ENCODE measurements at regions not wholly inside any gene's neighbourhood (a gene's known extent, or its start where the extent isn't known, plus 50 kb on each side); places are given as distances from the start of the nearest gene placed in this dataset.

DNA sequence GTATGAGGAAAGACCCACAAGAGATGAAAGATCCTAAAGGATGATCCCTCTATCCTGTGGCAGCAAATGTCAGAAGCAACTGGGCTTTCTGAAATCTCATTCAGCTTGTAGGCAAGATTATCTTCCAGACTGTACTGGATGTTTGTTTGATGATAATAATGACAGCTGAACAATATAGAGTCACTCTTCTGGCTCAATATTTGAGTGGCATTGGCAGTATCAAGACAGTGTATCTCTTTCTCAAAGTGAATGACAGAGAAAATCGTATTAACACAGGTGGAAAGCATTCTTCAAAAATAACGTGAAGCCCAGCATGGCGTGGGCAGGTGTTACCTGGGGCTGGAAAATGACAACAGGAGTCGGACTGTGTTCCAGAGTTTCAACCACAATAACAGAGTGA lies 114.5 kb downstream of the GPR37 start:
- no peaks in the 10 kb centered on the region for H3K9me3 ChIP-seq
- H3K4me1 ChIP-seq, result no peaks in the 10 kb centered on the region
- H3K36me3 ChIP-seq, result no peaks in the 10 kb centered on the region
- no peak overlapping the region for H3K27ac ChIP-seq
- TF ChIP-seq, protein P1, sequence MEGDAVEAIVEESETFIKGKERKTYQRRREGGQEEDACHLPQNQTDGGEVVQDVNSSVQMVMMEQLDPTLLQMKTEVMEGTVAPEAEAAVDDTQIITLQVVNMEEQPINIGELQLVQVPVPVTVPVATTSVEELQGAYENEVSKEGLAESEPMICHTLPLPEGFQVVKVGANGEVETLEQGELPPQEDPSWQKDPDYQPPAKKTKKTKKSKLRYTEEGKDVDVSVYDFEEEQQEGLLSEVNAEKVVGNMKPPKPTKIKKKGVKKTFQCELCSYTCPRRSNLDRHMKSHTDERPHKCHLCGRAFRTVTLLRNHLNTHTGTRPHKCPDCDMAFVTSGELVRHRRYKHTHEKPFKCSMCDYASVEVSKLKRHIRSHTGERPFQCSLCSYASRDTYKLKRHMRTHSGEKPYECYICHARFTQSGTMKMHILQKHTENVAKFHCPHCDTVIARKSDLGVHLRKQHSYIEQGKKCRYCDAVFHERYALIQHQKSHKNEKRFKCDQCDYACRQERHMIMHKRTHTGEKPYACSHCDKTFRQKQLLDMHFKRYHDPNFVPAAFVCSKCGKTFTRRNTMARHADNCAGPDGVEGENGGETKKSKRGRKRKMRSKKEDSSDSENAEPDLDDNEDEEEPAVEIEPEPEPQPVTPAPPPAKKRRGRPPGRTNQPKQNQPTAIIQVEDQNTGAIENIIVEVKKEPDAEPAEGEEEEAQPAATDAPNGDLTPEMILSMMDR (IDR thresholded peaks at IDR 0.05), result no peak
- DNase-seq, result no peak
- no peaks in the 10 kb centered on the region for H3K27me3 ChIP-seq
- intact Hi-C loops (cut with DNase I; ENCODE audit: low total_unique reads), result no loop called here
- no peak overlapping the region for H3K4me3 ChIP-seq

DNA sequence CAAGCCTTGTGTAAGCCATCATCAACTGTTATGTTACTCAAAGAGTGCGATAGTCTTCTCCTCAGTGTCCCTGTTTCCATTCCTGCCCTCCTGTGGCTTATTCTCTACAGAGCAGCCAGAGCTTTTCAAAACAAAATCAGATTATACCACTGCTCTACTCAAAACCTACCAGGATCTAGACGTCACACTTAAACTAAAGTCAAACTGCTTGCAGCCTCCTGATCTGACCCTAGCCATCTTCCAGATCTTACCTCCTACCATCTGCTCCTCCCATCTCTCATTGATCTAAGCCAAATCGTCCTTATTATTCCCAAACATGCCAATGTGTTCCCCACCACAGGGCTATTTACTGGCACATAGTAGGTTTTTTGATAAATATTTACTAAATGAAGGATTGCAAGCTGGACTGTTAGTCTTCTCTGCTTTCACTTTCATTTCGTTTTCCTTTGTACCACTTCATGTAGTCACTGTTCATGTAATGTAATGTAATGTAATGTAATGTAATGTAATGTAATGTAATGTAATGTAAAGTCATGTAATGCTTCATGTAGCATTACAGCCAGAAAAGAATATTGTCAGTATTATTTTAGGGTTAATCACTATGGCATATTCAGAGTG lies 116.1 kb downstream of the GPR37 start:
- Histone ChIP-seq H3K27ac (no peak overlapping the region), H3K4me3 (no peak overlapping the region), H3K4me1 (no peaks in the 10 kb centered on the region), H3K27me3 (no peaks in the 10 kb centered on the region), H3K36me3 (no peaks in the 10 kb centered on the region), H3K9me3 (no peaks in the 10 kb centered on the region)
- intact Hi-C loops (cut with DNase I; ENCODE audit: low total_unique reads), result no loop called here
- DNase-seq, result no peak
- TF ChIP-seq, protein P1 (IDR thresholded peaks at IDR 0.05), result no peak

DNA sequence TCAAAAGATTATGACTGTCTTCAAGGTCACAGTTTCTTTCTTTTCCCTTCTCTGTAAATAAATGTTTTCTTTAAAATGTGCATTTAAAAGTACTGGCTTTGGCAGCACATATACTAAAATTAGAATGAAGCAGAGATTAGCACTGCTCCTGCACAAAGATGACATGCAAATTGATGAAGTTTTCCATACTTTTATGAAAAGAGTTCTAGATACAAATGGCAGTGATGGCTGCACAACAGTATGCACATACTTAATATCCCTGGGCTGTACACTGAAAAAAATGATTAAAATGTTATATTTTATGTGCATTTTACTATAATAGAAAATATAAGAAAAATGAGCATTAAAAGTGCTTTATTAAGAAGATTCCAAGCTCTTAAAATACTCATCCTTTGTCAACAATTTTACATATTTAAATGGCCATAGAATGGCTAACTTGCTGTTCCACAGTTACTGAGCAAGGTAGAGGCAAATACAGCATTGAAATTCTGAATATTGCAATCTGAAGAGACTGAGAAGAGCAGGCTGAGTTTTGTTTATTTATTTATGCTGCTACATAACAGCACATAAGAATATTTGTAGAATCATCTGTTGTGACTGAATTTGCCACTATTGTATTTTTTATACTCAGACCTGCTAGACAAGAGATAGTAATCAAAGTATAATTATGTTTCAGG lies 117.8 kb downstream of the GPR37 start:
- H3K4me3 ChIP-seq, result no peak overlapping the region
- no peak for DNase-seq
- H3K9me3 ChIP-seq, result no peaks in the 10 kb centered on the region
- no peaks in the 10 kb centered on the region for H3K36me3 ChIP-seq
- intact Hi-C loops (cut with DNase I; ENCODE audit: low total_unique reads), result no loop called here
- H3K4me1 ChIP-seq, result no peaks in the 10 kb centered on the region
- TF ChIP-seq, protein P1 (IDR thresholded peaks at IDR 0.05), result no peak
- H3K27ac ChIP-seq, result no peak overlapping the region
- no peaks in the 10 kb centered on the region for H3K27me3 ChIP-seq

DNA sequence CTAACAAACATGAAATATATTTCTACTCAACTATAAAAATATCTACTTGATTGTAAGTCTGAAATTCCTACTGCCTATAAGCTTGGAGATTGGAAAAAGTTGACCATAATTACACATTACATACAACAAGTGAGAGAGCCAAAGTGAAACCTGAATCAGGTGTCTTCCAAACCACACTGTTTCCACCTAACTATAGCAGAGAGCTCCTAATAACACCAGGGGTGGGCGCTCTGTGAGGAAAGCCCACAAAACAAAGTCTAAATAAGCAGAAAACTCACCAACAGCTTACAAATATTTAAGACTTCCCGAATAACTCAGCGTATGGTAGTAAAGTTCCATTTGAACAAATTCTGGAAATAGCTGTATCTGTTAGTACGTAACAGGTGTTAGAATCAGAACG lies 119.9 kb downstream of the GPR37 start:
- H3K9me3 ChIP-seq, result no peaks in the 10 kb centered on the region
- no peaks in the 10 kb centered on the region for H3K36me3 ChIP-seq
- no peaks in the 10 kb centered on the region for H3K4me1 ChIP-seq
- DNase-seq, result no peak
- no peak overlapping the region for H3K27ac ChIP-seq
- no peaks in the 10 kb centered on the region for H3K27me3 ChIP-seq
- intact Hi-C loops (cut with DNase I; ENCODE audit: low total_unique reads), result no loop called here
- TF ChIP-seq, protein P1 (IDR thresholded peaks at IDR 0.05), result no peak
- no peak overlapping the region for H3K4me3 ChIP-seq

DNA sequence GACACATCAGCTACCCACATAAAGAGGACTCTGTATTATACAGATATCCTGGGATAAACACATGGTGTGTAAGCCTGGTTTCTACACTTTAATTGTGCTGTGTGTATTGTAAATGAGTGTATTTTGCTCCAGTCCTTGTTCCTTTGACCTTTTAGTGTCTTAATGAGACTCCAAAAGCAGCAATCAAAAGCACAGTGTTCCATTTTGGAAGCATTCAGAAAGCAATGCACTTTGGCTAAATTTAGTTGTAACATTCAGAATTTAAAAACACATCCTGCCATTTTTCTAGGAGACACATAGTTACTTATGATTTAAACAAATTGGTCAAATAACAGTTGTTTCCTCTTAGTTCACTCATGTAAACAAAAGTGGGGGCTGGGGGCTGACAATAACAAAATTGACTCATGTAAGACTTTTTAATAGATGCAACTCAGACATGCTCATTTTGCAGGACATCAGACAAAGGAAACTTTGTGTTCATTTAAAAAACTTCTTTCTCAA lies 122.2 kb downstream of the GPR37 start:
- no peak overlapping the region for H3K27ac ChIP-seq

More for the DNA sequence above, 122.2 kb downstream of the GPR37 start:
- intact Hi-C loops (cut with DNase I; ENCODE audit: low total_unique reads), result no loop called here
- H3K4me1 ChIP-seq, result no peaks in the 10 kb centered on the region
- H3K9me3 ChIP-seq, result no peaks in the 10 kb centered on the region
- no peaks in the 10 kb centered on the region for H3K27me3 ChIP-seq
- no peak for DNase-seq
- no peaks in the 10 kb centered on the region for H3K36me3 ChIP-seq
- no peak overlapping the region for H3K4me3 ChIP-seq
- TF ChIP-seq, protein P1 (IDR thresholded peaks at IDR 0.05), result no peak
